ENCODE measurements at regions not wholly inside any gene's neighbourhood (a gene's known extent, or its start where the extent isn't known, plus 50 kb on each side); places are given as distances from the start of the nearest gene placed in this dataset.
"Not testable (repeated sequence)": the region's sequence is repeated elsewhere in the genome, so short reads cannot be mapped to it uniquely, and the experiment has no call there.

- TF ChIP-seq EP300 (IDR thresholded peaks at IDR 0.05): no peak
- TF ChIP-seq CTCF (IDR thresholded peaks at IDR 0.05): no peak
- no peak for TF ChIP-seq POLR2AphosphoS5 (IDR thresholded peaks at IDR 0.05)
- no peak for TF ChIP-seq POLR2A (IDR thresholded peaks at IDR 0.05)
- no peak for ATAC-seq (ENCODE audit: low FRiP score in 2 of 2)
- H3K9me3 ChIP-seq: no peaks in the 10 kb centered on the region
- no peaks in the 10 kb centered on the region for H3K36me3 ChIP-seq
- no peak overlapping the region for H3K4me3 ChIP-seq
- H3K27me3 ChIP-seq: no peaks in the 10 kb centered on the region
- H3K4me1 ChIP-seq: peaks cover 0 to 4% (median 0%) of the 10 kb centered on the region in 4 donors
- DNase-seq: no peak
- H3K27ac ChIP-seq: no peak overlapping the region
Measured at GRCh38 chr16:48062681-48063080, 93.1 kb downstream of the ABCC12 start.

DNA sequence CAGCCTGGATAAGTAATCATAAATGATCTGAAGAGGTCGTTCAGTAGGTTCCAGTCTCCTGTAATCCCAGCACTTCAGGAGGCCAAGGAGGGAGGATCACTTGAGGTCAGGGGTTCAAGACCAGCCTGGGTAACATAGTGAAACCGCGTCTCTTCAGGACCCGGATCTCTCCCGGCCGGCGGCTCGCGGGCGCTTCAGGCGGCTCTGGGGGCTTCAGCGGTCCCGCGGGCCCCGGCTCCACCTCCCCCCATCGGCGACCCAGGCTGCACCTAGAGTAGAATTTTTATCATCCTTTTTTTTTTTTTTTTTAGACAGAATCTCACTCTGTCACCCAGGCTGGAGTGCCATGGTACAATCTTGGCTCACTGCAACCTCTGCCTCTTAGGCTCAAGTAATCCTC, 95.9 kb downstream of the ABCC12 start:
- ATAC-seq (ENCODE audit: low FRiP score in 2 of 2) (no peak), DNase-seq (peak in 1 of 2 donors; percentile 70)
- H3K36me3 ChIP-seq: no peaks in the 10 kb centered on the region
- TF ChIP-seq POLR2AphosphoS5 (IDR thresholded peaks at IDR 0.05): no peak
- TF ChIP-seq EP300 (IDR thresholded peaks at IDR 0.05): no peak
- no peak for TF ChIP-seq POLR2A (IDR thresholded peaks at IDR 0.05)
- no peak for TF ChIP-seq CTCF (IDR thresholded peaks at IDR 0.05)
- WGBS, 2 donors: 96 to 98% methylated on average over 16 to 17 of the region's 17 CpGs
- H3K4me1 ChIP-seq: peaks cover 0 to 6% (median 4%) of the 10 kb centered on the region in 4 donors
- no peak overlapping the region for H3K4me3 ChIP-seq
- H3K27me3 ChIP-seq: no peaks in the 10 kb centered on the region
- H3K27ac ChIP-seq: no peak overlapping the region
- H3K9me3 ChIP-seq: no peaks in the 10 kb centered on the region

DNA sequence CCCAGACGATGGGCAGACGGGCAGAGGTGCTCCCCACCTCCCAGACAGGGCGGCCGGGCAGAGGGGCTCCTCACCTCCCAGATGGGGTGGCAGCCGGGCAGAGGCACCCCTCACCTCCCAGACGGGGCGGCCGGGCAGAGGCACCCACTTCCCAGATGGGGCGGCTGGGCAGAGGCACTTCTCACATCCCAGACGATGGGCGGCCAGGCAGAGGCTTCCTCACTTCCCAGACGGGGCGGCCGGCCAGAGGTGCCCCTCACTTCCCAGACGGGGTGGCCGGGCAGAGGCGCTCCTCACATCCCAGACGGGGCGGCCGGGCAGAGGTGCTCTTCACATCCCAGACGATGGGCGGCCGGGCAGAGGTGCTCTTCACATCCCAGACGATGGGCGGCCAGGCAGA, 96.6 kb downstream of the ABCC12 start:
- H3K4me1 ChIP-seq; ATAC-seq (ENCODE audit: low FRiP score in 2 of 2); H3K9me3 ChIP-seq; H3K27ac ChIP-seq; H3K36me3 ChIP-seq; H3K4me3 ChIP-seq; H3K27me3 ChIP-seq: not testable (repeated sequence)
- DNase-seq: peak in 1 of 2 donors; percentile 68
- WGBS, 2 donors: 98% methylated on average over 25 of the region's 25 CpGs; no CpG with 5 or more reads in 1 of the 2 donors

GRCh38 chr16:48057048-48057447, 98.7 kb downstream of the ABCC12 start:
- Histone ChIP-seq H3K27ac (no peak overlapping the region), H3K4me1 (peaks cover 3 to 28% (median 19%) of the 10 kb centered on the region in 4 donors), H3K4me3 (no peak overlapping the region), H3K9me3 (no peaks in the 10 kb centered on the region), H3K27me3 (no peaks in the 10 kb centered on the region), H3K36me3 (no peaks in the 10 kb centered on the region)
- no peak for TF ChIP-seq EP300 (IDR thresholded peaks at IDR 0.05)
- TF ChIP-seq POLR2AphosphoS5 (IDR thresholded peaks at IDR 0.05): no peak
- no peak for TF ChIP-seq POLR2A (IDR thresholded peaks at IDR 0.05)
- TF ChIP-seq CTCF (IDR thresholded peaks at IDR 0.05): no peak
- ATAC-seq (ENCODE audit: low FRiP score in 2 of 2) (no peak), DNase-seq (no peak)
- WGBS, 2 donors: 81 to 88% methylated on average over 3 of the region's 3 CpGs

GRCh38 chr16:48054881-48055601, 100.8 kb downstream of the ABCC12 start:
- Histone ChIP-seq H3K27me3 (no peaks in the 10 kb centered on the region), H3K4me1 (peaks cover 3 to 28% (median 20%) of the 10 kb centered on the region in 4 donors), H3K4me3 (peak overlapping the region in 1 of 4 donors; percentile 4), H3K36me3 (no peaks in the 10 kb centered on the region), H3K9me3 (no peaks in the 10 kb centered on the region), H3K27ac (no peak overlapping the region)
- 32 to 33% methylated on average over 24 of the region's 24 CpGs for WGBS, 2 donors
- TF ChIP-seq POLR2A (IDR thresholded peaks at IDR 0.05): no peak
- TF ChIP-seq POLR2AphosphoS5 (IDR thresholded peaks at IDR 0.05): no peak
- peak; percentile 44 to 74 (median 62) for TF ChIP-seq CTCF (IDR thresholded peaks at IDR 0.05)
- peak; percentile 17 to 36 for DNase-seq
- peak; percentile 61 to 71 for ATAC-seq (ENCODE audit: low FRiP score in 2 of 2)
